SK-N-SH treated with all-trans-retinoic acid at 6 μM for 48 hours (cell line): ENCODE measurements at regions not wholly inside any gene's neighbourhood (a gene's known extent, or its start where the extent isn't known, plus 50 kb on each side); places are given as distances from the start of the nearest gene placed in this dataset.

Experiments used
- ARNTL ChIP-seq: fragments of 450-650 bp; formaldehyde crosslinking; IDR thresholded peaks from 2 replicates; pipeline ENCODE4 v1.5.0; 2020; ENCODE audit warnings: low read depth, mild to moderate bottlenecking, moderate library complexity, borderline replicate concordance
- GLIS3 ChIP-seq: fragments of 250-450 bp; sonication (Bioruptor Pico); IDR thresholded peaks from 2 replicates; pipeline ENCODE4 v1.5.0; 2020; ENCODE audit warnings: mild to moderate bottlenecking, moderate library complexity
- ISL1 ChIP-seq: fragments of 250-450 bp; sonication (Bioruptor Pico); IDR thresholded peaks from 2 replicates; pipeline ENCODE4 v2.1.2; 2022; ENCODE audit warnings: mild to moderate bottlenecking, moderate library complexity
- RARB ChIP-seq: fragments of 250-450 bp; sonication (Bioruptor Pico); IDR thresholded peaks from 2 replicates; pipeline ENCODE4 v1.8.0; 2021; ENCODE audit warnings: mild to moderate bottlenecking, moderate library complexity
- SNAI2 ChIP-seq: fragments of 250-450 bp; sonication (Bioruptor Pico); IDR thresholded peaks from 2 replicates; pipeline ENCODE4 v1.5.0; 2020; ENCODE audit warnings: mild to moderate bottlenecking, moderate library complexity
- ZFP30 ChIP-seq: fragments of 450-650 bp; formaldehyde crosslinking; IDR thresholded peaks from 2 replicates; pipeline ENCODE4 v1.5.0; 2022; ENCODE audit warnings: mild to moderate bottlenecking, moderate library complexity
- ZNF70 ChIP-seq: fragments of 450-650 bp; formaldehyde crosslinking; IDR thresholded peaks from 2 replicates; pipeline ENCODE4 v1.5.0; 2020; ENCODE audit warnings: mild to moderate bottlenecking, moderate library complexity

DNA sequence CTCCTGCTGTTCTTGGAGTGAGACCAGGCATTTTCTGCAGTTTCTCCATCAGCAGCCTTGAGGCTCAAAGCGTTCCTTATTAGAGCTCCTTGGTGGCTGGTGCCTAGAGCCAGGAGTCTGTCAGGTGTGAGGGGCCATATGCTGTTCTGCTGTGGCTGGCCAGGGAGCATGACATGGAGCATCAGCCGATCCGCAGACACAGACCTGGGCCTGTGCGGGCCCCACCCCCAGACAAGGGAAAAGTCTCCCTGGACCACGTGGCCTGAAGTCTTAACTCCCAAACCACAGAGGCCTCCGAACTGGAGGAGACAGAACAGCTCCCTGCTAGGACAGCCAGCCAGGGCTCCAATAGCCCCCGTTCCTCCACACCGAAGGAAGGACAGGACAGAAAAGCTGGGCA is 162.7 kb upstream of the CIBAR2 start:
- TF ChIP-seq ARNTL (no peak), ZFP30 (no peak), RARB (CRISPR knock-in tag) (no peak), ZNF70 (CRISPR knock-in tag) (no peak), GLIS3 (no peak), ISL1 (CRISPR knock-in tag) (no peak), SNAI2 (CRISPR knock-in tag) (no peak)
